ENCODE measurements at regions not wholly inside any gene's neighbourhood (a gene's known extent, or its start where the extent isn't known, plus 50 kb on each side); places are given as distances from the start of the nearest gene placed in this dataset.

- TF ChIP-seq EP300 (IDR thresholded peaks at IDR 0.05; ENCODE audit: borderline replicate concordance in 1 of 2, control insufficient read depth in 1 of 2, low read depth in 2 of 2, low read length in 2 of 2) (no peak), ELK1 (IDR thresholded peaks at IDR 0.05; ENCODE audit: low read depth, low read length) (no peak), TARDBP (IDR thresholded peaks at IDR 0.05; ENCODE audit: borderline replicate concordance) (no peak), POU2F2 (IDR thresholded peaks at IDR 0.05; ENCODE audit: borderline replicate concordance, low read depth, low read length) (no peak), RB1 (IDR thresholded peaks at IDR 0.05; ENCODE audit: borderline replicate concordance) (no peak), RUNX3 (IDR thresholded peaks at IDR 0.05; ENCODE audit: low read length) (no peak), ZNF384 (IDR thresholded peaks at IDR 0.05; ENCODE audit: borderline replicate concordance, low read depth, low read length) (no peak)
Measured at GRCh38 chr6:150652848-150653613, 53.3 kb downstream of the PLEKHG1 start (continued).

- H4K20me1 ChIP-seq (ENCODE audit: control insufficient read depth, insufficient read depth) = no peaks in the 10 kb centered on the region
- ATAC-seq = no peak
- 88% methylated on average over 3 of the region's 3 CpGs for WGBS (ENCODE audit: insufficient coverage, insufficient replicate concordance, low lambda C conversion rate, missing lambda C conversion rate)
- POLR2A ChIA-PET = no interaction called here
- no peaks in the 10 kb centered on the region; the same call in 1 of the 2 replicates for H3K4me1 ChIP-seq (ENCODE audit: control insufficient read depth, insufficient read depth, low read length)
- no TSS peak for BruUV-seq (replicated peaks)
- no peaks in the 10 kb centered on the region for H3K9me3 ChIP-seq (replicated peaks; ENCODE audit: control insufficient read depth, insufficient read depth, low read length)
- intact Hi-C loops (cut with micrococcal nuclease; ENCODE audit: unreplicated experiment) (no loop called here), in situ Hi-C loops (cut with MboI) (no loop called here)
- CTCF ChIA-PET = no interaction called here
- RAD21 ChIA-PET (ENCODE audit: unreplicated experiment) = no interaction called here
- H3K27ac ChIP-seq (ENCODE audit: control insufficient read depth, insufficient read depth) = no peak overlapping the region
- H3K9ac ChIP-seq (ENCODE audit: control insufficient read depth, insufficient read depth, low read length) = no peak overlapping the region
- no peak overlapping the region for H2AFZ ChIP-seq (ENCODE audit: control insufficient read depth, low read depth, low read length)
- H3K4me3 ChIP-seq = no peak overlapping the region
- H3K79me2 ChIP-seq (ENCODE audit: control insufficient read depth, insufficient read depth, low read length) = no peaks in the 10 kb centered on the region
- H3K4me2 ChIP-seq (ENCODE audit: control insufficient read depth, insufficient read depth) = no peak overlapping the region
- no peaks in the 10 kb centered on the region for H3K27me3 ChIP-seq (replicated peaks in 1 of 2; ENCODE audit: control insufficient read depth in 2 of 2, insufficient read depth in 2 of 2, low read length in 1 of 2)
- SMC1A ChIA-PET (ENCODE audit: uncharacterized antibody, unreplicated experiment) = interaction anchor here (2.0 kb wide), 1 partner anchor 8 kb away, joined by 7 read pairs; no protein-coding TSS in a partner anchor
- no peak for DNase-seq (ENCODE audit: low read depth, low spot score)
- FAIRE-seq = no peak
- H3K36me3 ChIP-seq (ENCODE audit: control insufficient read depth in 2 of 2, insufficient read depth in 2 of 2, low read length in 1 of 2) = no peaks in the 10 kb centered on the region
- TF ChIP-seq CBX3 (IDR thresholded peaks at IDR 0.05; ENCODE audit: borderline replicate concordance, low read depth) (no peak), CUX1 (IDR thresholded peaks at IDR 0.05; ENCODE audit: insufficient replicate concordance, low read depth, low read length) (no peak), TAF1 (IDR thresholded peaks at IDR 0.05; ENCODE audit: borderline replicate concordance, low read depth, low read length) (no peak), BRCA1 (IDR thresholded peaks at IDR 0.05; ENCODE audit: low read depth, low read length) (no peak), ATF2 (IDR thresholded peaks at IDR 0.05; ENCODE audit: low read length) (no peak), SMC3 (IDR thresholded peaks at IDR 0.05; ENCODE audit: borderline replicate concordance, low read length) (no peak), SUZ12 (IDR thresholded peaks at IDR 0.05; ENCODE audit: unreplicated experiment) (no peak)
Measured at GRCh38 chr6:150654608-150655007, 54.9 kb downstream of the PLEKHG1 start.

All from GM12878 (cell line).